NCI-H526 (cell line): ENCODE measurements at regions not wholly inside any gene's neighbourhood (a gene's known extent, or its start where the extent isn't known, plus 50 kb on each side); places are given as distances from the start of the nearest gene placed in this dataset.

Experiments
- DNase-seq, 2 experiments: peaks; one replicate each; lab custom pipeline; 2025; lab: John Stamatoyannopoulos, UW

DNA sequence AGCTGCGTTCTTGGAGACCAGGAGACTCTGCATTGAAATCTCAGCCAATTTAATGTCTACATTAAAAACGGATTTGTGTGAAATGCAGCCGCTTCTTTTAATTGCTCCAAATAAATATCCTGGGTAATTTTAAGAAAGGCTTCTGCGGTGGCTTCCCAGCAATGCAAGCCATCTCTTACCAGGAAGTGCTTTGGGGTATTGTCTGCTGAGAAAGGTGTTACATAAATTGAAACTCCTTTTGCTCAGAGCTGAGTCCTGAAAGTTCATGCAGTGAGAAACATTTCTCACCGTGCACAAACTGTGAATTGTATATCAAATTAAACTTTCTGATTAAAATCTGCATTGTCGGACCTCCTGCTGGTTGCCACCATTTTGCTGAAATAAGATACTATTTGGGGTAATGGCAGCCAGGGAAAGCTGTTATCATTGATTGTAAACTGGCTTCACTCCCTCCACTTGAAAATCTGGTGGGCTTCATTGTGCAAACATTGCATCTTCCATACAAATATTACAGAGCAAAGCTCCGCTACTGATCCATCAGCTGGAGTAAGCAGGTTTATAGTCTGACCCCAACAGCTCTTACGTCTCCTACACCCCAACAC is 59.5 kb downstream of the ZIC5 start:
- no peak for DNase-seq

DNA sequence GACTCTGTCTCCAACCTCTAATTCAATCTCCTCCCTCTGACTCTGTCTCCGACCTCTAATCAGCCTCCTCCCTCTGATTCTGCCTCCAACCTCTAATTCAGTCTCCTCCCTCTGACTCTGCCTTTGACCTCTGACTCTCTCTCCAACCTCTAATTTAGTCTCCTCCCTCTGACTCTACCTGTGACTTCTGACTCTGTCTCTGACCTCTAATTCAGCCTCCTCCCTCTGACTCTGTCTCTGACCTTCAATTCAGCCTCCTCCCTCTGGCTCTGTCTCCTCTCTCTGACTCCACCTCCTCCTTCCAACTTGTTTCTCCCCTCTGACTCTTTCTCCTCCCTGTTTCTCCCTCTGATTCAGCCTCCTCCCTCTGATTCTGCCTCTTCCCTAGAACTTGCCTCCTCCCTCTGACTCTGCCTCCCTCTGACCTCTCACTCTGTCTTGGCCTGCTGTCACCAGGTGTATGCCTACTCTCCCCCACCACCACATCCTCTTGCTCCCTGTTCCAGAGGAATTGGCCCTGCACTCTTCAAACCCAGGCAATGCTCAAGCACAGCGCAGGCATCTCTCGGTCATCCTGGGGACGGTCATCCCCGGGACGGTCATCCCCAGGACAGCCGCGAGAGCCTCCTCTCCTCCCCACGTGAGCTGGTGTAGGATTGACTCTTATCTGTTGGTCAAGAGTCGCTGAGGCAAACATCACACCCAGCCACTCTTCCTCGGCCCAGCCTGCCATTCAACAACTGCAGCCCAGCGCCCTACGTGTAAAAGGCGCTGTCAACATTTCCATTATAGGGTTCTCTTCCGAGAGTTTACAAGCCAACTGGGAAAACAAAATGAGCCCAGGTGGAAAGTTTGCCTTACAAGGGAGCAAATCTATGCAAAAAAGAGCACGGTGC is 60.2 kb downstream of the ZIC5 start:
- peak; percentile 88 to 93 for DNase-seq

DNA sequence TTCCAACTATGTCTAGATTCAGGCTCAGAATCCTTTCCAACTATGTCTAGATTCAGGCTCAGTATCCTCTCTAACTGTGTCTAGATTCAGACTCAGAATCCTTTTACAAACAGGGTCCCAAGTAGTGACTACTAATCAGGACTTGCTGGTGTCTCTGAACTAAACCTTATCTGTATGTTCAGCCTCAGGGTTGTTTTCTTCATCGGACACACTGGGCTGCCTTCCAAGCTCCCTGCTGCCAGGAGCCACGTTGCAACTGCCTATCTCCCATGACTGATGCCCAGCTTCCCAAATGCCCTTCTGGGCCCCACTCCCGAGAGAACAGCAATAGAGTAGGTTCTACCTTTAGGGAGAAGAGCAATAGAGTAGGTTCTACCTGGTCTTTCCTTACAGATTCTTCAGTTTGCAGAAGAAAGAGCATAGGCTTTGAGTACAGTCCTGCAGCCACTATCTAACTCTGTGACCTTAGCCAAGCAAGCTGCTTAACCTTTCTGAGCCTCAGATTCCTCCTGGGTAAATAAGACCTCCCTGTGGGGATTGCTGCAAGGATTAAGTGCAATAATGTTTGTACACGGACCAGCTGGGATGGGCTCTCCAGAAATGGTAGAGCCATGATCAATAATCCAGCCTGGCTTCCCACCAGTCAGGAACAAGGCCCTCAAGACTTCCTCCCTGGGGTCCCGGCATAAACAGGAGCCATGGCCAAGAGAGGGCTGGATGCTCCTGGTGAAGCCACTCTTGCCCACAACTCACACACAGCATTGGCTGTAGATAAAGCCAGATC is 61.5 kb downstream of the ZIC5 start:
- no peak for DNase-seq

DNA sequence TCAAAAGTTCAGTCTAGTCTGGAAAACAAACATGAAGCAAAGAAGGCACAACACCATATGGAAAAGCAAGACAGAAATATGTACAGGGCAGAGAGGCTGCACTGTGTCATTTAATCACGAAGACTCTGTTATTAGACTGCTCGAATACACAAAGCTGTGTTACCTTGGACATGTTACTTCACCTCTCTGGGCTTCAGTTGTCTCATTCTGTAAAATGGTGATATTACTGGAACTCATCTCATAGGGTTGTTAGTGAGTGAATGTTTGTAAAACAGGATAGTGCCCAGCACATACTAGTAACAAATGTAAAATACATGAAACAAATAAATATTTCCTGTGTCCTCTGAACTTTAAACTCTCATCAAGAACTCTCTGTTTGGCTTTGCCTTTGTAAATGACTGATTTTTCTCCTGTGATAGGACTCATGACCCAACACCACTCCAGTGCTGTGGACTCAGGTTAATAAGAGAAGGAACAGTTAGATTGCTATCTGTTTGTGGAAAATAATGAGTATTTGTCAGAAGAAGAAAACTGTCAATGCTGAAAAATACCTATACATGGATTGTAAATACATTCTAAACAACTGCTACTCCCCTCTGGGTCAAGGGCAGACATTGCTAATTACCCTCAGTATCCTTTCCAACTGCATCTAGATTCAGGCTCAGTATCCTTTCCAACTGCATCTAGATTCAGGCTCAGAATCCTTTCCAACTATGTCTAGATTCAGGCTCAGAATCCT is 62.3 kb downstream of the ZIC5 start:
- no peak for DNase-seq

DNA sequence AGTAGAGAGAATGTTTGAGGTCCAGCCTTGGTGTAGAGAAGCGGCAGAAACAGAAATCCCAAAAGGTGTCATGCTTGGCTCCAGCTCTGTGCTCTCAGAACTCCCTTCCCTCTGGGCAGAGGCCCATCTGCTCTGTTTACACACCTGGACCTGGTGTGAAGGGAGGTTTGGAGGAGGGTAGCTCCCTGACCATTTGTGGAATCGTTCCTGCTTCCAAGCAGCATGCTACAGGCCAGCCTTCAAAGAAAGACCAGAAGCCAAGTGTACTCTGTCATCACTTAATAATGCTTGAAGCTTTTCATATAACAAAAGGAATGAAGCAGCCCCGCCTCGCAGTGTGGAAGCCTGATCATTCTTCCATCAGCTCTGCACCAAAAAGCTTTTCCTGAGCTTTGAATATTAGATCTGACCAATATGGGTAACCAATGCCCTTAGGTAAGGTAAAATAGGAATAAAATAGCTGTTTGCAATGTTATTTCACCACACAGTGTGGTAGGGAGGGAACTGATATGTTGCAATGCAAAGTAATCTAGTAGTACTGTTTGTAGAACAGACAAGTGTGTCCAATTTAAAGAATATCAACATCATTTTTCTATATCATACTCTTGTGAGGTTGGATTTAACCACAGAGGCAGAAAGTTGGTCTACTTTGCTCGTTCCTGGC is 63.3 kb downstream of the ZIC5 start:
- DNase-seq, result no peak

DNA sequence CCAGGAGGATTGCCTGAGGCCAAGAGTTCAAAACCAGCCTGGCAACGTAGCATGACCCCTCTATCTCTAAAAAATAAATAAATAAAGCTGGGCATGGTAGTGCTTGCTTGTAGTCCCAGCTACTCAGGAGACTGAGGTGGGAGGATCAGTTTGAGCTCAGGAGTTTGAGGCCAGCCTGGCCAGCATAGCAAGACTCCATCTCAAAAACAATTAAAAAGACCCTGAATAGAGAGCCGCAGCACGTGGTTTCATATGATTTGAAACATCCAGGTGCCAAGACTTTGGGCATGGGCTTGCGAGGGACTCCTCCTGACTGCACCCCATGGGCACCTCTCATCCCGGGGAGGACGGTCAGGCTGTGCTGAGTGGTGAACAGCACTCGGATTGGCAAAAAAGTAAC is 63.9 kb downstream of the ZIC5 start:
- DNase-seq, result no peak

DNA sequence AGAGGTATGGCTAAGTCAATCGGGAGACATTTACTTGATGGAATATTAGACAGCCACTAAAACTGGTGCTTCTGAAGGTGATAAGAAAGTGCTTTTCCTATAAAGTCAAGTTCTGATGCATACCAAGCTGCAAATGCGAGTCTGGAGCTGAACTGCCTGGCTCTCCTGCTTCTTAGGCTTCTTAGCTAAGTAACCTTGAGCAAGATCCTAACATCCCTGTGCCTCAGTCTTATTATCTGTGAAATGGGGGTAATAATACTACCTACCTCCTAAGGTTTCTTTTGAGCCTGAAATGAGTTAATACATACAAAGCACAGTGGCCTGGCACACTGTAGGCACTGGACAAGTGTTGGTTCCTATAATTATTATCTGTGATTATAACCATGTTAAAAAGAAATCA is 64.5 kb downstream of the ZIC5 start:
- DNase-seq, result no peak

DNA sequence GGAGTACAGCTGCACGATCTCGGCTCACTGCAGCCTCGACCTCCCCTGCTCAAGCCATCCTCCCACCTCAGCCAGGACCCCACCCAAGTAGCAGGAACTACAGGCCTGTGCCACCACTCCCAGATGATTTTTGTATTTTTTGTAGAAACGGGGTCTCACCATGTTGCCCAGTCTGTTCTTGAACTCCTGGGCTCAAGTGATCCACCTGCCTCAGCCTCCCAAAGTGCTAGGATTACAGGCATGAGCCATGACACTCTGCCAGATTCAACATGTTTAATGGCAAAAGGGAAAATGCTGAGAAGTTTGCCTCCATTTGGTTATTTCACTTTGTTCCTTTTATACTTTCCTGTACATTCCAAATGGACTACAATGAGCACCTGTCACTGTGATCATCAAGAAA is 65.8 kb downstream of the ZIC5 start:
- no peak for DNase-seq

DNA sequence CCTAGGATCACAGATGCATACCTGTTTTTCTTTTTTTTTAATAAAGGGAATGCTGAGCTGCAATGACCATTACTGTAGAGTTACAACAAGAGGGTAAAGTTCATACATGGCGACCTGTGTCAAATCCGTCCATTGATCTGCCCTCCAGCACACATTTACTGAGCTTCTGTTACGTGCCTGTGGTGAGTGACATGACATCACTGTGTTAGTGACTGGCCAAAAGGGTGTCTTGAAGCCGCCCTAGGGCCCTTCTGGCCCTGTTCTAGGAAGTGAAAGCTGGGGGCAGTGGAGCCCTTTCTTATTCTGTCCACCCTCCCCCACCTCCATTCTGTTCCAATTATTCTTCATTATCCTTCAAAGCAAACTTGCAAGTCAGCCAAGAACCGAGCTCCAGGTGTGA is 66.3 kb downstream of the ZIC5 start:
- DNase-seq, result no peak

DNA sequence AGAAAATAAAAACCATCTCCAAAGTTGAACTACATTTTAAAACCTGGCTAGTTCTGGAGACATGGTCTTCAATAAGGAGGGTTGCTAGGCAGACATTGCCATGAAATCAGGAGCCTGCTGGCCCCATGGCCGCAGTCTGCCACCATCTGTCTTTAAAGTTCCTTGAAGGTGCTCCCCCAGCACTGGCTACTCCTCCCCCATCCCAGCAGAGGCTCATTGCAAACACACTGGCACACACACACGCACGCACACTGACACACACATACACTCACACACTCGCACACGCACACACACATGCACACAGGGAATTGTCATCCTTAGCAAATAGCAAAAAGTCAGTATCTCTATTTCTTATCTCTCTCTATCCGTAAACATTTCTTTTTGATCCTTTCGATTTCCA is 68.4 kb downstream of the ZIC5 start:
- DNase-seq, result no peak

DNA sequence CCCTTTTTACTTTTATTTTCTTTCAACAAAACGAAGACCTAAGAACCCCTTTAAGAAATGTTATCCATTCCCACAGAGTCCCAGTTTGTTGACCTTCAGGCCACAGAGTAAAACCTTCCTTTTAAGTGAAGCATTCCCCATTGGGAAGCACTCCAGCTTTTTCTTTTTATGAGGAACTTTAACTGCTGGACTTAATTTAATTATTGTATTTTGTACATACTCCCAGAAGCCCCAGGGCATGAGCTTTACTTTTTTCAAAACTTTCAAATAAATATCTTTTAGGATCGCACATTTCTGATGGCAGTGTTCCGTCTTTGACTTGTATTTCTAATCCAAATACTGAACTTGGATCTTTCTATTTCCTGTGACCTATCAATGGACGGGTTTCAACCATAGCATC is 68.9 kb downstream of the ZIC5 start:
- DNase-seq, result no peak

DNA sequence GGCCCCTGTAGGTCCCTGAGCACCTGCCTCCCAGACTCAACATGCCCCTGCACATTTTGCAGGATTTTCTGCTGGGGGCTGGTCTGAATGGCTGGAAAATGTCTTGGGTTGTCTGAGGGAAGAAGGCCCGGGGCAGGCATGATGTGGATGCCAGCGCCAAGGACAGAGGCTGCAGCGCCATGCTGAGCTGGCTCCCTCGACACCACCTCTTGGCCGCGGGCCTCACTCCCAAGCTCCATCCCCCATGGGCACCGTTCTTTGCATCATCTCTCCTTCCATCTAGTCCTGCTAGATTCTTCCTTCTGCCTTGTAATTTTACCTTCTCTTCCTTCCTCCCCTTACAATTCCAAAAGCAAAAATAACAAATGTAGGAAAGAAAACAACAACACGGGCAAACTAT is 70.6 kb downstream of the ZIC5 start:
- no peak for DNase-seq

DNA sequence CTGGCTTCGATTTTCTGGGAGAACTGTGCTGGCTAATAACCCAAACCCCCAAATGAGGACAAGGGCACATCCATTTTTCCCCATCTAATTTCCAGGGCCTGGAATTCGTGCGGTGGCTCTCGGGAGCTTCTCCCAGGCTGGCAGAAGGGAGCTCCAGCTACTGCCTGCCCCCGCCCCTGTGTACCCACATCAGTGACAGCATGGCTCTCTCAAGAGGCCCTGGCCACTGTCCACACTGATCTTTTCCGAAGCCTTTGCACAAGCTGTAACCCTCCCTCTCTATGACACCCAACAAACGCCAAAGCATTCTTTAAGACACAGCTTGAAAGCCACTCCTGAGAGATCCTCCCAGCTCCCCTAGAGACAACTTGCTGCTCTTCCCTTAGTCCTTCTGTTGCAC is 73.1 kb downstream of the ZIC5 start:
- DNase-seq, result no peak

DNA sequence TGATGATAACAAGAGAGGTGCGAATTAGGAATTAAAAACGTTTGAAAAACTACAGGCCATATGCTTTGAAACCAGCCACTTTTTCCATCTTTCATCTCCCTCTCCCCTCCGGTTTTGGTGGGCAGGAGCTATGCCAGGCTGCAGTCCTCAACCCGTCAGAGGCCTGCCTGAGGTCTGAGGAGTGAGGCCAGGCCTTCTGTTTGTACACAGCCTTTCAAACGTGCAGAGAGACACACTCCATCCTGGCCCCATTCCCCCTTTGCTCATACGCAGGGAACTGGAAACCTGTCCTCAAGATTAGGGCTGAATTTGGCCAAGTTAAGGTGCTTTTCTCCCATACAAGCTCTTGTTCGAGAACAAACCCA is 74.5 kb downstream of the ZIC5 start:
- no peak for DNase-seq

DNA sequence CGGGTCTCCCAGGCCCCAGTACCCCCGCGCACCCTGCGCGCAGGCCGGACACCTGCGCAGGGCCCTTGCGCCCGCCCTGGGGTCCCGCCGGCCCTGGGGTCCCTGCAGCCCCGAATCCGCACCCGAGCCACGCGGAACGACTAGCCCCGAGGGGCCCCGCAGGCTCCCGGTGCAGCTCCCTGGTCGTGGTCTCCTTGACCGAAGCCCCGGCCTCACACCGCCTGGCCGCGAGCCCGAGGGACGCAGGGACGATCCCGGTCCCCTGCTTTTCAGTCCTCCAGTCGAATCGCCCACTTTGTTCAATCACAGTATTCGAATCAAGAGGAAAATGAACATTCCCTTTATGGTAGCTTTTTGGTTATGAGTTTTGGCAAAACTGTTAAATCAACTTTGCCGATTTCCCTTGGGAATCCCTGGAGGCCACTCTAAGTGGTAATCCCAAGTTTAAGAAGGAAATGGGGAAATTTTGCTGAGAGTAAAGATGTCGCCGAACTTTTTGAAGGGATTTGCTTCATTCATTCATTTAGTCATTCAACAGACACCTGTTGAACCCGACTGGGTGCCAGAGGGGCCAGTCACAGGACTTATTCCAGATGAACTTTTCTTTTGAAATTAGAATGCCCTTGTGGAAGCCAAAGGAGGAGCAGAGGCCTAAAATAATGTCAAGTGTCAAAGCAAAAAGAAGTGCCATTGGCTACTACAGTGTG is 75.0 kb downstream of the ZIC5 start:
- no peak for DNase-seq

DNA sequence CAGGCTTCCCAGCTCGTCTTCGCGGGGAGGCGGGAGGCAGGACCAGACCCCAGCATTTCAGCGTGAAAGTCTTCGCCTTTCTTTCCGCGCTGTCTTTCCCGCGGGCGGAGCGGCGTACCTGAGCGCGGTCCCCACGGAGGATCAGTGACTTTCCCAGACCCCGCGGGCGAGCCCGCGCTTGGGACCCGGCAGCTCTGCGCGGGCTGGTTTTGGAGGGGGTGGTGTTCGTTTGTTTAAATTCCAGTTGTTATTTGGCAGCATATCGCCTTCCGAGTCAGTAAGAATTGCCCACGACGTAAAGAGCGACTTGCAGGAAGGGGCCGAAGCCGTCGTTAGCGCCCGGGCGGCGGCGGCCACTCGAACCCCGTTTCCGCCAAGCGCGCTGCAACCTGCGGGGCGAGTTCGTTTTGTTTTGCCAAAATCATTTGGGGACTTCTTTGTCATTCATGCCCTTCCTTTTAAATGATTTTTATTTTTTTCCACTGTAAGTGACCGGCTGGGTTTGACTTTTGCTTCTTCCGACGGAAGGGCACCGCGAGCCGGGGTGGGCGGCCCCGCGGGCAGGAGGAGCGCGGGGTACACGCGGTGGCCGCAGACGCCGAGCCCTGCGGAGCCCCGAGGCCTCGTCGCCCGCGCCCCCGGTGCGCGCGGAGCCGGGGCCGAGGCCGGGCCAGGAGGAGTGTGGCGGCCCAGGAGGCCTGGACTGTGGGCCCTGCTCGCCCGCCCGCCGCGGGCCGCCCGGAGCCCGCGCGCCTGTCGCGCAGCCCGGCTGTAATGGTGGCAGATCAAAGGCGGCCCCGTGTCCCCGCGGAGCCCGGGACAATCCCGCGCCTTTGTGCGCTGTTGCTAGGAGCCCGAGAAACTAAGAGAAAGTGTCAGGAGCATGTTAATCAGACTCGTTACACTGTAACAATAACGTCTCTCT is 75.9 kb downstream of the ZIC5 start:
- DNase-seq, result peak in 1 of 2 experiments; percentile 37

DNA sequence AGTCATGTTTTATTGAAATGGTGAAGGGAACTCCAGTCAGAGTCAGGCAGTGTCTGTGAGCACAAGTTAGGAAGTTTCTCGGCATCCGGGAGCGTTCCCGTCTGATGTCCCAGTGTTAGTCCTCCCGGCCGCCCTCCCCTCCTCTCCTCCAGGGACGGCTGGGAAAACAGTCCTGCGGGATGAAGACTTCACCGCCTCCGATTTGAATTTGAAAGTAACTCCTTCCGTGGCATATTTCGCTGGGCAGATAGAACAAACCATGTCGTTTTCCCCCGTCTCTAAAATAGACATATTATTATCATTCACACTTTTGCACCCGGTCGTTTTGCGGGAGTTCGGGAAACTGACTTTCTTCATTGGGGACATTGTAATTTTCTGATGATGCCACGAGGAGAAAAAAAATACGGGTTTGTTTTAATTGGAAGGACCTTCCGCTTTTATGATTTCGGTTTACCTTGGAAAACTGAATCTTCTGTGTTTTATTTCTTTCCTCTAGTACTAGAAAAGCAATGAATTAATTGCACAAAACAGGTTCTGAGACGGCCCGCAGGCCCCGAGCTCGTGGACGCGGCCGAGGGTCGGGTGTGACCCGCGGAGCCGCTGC is 76.6 kb downstream of the ZIC5 start:
- DNase-seq, result peak in 1 of 2 experiments; percentile 75

DNA sequence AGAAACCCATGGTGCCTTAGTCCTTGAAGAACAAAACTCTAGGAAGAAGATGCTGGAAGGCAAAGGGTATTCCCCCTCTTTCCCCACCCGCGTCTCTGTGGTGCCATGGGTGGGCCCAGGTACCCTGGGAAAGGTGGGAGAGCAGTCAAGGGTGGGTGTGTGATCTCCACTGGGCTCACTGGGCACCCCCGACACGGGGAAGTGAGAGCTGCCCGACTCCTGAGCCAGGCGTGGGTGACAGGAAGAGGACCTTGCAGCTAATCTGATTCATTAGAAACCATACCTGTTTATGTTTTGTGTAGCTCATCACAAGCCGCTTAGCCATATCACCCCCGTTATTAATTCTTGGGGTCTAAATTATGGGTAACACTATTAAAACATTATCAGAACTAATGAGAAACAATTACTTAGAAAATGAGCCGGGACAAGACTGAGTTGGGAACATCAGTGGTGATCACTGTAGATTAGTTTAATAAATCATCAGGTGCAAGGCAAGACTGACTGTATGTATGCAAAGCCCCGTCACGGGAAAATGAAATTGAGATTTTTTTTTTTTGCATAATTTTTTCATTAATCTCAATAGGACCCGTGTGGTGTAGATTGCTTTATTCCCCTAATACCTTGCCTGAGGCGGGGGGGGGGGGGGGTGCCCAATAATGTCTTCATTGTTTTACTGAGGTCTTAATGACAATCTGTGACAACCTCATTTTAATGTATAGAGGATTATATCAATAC is 77.3 kb downstream of the ZIC5 start:
- peak; percentile 51 to 75 for DNase-seq

DNA sequence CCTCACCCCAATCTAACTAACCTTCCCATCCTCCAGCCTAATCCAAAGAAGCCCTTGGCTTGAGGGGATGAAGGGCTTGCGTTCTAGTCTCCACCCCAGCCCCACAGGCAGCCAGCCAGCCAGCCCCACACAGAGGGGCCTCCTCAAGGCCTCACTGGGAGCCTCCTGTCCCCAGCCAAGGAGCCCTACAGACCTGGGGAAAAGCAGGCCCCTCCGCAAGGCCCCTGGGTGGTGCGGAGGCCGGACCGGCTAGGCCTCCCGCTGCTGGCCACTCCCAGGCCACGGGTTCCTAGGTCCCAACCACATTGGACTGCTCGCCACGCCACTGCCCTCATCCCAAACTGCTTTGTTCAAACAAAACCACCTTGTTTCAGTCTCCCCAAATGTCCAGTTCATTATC is 78.0 kb downstream of the ZIC5 start:
- DNase-seq, result no peak
